H1 (cell line): ENCODE measurements at regions not wholly inside any gene's neighbourhood (a gene's known extent, or its start where the extent isn't known, plus 50 kb on each side); places are given as distances from the start of the nearest gene placed in this dataset.

Source experiments
- CREB1 ChIP-seq: IDR thresholded peaks from 2 replicates; pipeline ENCODE4 v1.6.1; 2012; ENCODE audit warnings: inconsistent platforms
- EP300 ChIP-seq, 2 experiments: IDR thresholded peaks; 1 replicate in 1 of 2; 2 replicates in 1 of 2; pipeline ENCODE4 v1.6.1; 2011 to 2012; ENCODE audit warnings: low read depth in 2 of 2, low read length in 2 of 2, mild to moderate bottlenecking in 2 of 2, borderline replicate concordance in 1 of 2, inconsistent platforms in 1 of 2, moderate library complexity in 1 of 2
- HDAC2 ChIP-seq, 2 experiments: fragments of 300-600 bp in 1 of 2; sonication (generic) in 1 of 2; IDR thresholded peaks; 2 replicates each; pipeline ENCODE4 v1.6.1; 2011 to 2012; ENCODE audit warnings: low read depth in 2 of 2, low read length in 2 of 2, mild to moderate bottlenecking in 2 of 2, moderate library complexity in 2 of 2, borderline replicate concordance in 1 of 2, inconsistent platforms in 1 of 2
- POLR2AphosphoS5 ChIP-seq: IDR thresholded peaks from 2 replicates; pipeline ENCODE4 v1.6.1; 2011; ENCODE audit warnings: low read depth, low read length
- RAD21 ChIP-seq, 2 experiments: IDR thresholded peaks in 1 of 2; conservative IDR thresholded peaks in 1 of 2; 2 replicates each; pipeline ENCODE4 v1.6.1; 2011; ENCODE audit warnings: low read depth in 2 of 2, low read length in 2 of 2, improper control_type of control experiment in 1 of 2, inconsistent platforms in 1 of 2, mild to moderate bottlenecking in 1 of 2, moderate library complexity in 1 of 2
- RBBP5 ChIP-seq: IDR thresholded peaks from 2 replicates; pipeline ENCODE4 v1.7.1; 2012; ENCODE audit warnings: low read depth, mild to moderate bottlenecking, inconsistent platforms, low read length, moderate library complexity, borderline replicate concordance
- SRF ChIP-seq: IDR thresholded peaks from 2 replicates; pipeline ENCODE4 v1.6.1; 2011; ENCODE audit warnings: mild to moderate bottlenecking, low read depth, low read length, moderate library complexity
- SUZ12 ChIP-seq: fragments of 200-600 bp; sonication (generic); IDR thresholded peaks from 2 replicates; pipeline ENCODE4 v1.6.1; 2012; ENCODE audit warnings: mild to moderate bottlenecking, inconsistent platforms, low read length, moderate library complexity, mixed read lengths
- TAF1 ChIP-seq: IDR thresholded peaks from 2 replicates; pipeline ENCODE4 v1.6.1; 2011; ENCODE audit warnings: mild to moderate bottlenecking, low read depth, low read length
- TAF7 ChIP-seq: optimal IDR thresholded peaks from 2 replicates; pipeline ENCODE3; 2011; ENCODE audit warnings: low read depth, mild to moderate bottlenecking, inconsistent platforms, low read length, moderate library complexity, borderline replicate concordance
- ZNF274 ChIP-seq: IDR thresholded peaks from 2 replicates; pipeline ENCODE4 v1.7.0; 2012; ENCODE audit warnings: low read length, borderline replicate concordance; ENCODE audit errors: extremely low read depth
- TF ChIP-seq, protein P1 (sequence below), 3 experiments: IDR thresholded peaks; 1 replicate in 2 of 3; 2 replicates in 1 of 3; pipeline versions ENCODE4 v1.5.1 to v1.6.1; 2011; ENCODE audit warnings: low read length in 3 of 3, mild to moderate bottlenecking in 3 of 3, inconsistent platforms in 2 of 3, low read depth in 1 of 3, moderate library complexity in 1 of 3; ENCODE audit not compliant: insufficient read depth in 1 of 3; ENCODE audit errors: control extremely low read depth in 1 of 3
- TF ChIP-seq, protein P2 (sequence below): IDR thresholded peaks from 2 replicates; pipeline ENCODE4 v1.6.1; 2012; ENCODE audit warnings: inconsistent platforms

DNA sequence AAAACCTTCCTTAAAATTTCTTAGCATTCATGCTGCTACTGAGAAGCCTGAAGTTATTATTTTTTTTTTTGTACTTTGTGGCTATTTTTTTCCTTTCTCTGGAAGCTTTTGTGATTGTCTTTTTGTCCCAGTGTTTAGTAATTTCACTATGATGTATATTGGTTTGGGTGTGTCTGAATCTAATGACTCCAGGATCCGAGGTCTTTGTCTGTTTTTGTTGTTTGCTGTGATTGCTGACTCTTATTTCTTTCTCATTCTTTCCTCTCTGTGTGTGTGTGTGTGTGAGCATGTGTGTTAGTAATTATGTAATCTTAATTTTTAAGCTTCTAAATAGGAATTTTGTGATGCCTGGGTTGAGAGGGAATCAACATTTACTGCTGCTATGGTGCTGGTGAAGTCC lies 152.0 kb downstream of the RAP2B start:
- TF ChIP-seq, protein P1, sequence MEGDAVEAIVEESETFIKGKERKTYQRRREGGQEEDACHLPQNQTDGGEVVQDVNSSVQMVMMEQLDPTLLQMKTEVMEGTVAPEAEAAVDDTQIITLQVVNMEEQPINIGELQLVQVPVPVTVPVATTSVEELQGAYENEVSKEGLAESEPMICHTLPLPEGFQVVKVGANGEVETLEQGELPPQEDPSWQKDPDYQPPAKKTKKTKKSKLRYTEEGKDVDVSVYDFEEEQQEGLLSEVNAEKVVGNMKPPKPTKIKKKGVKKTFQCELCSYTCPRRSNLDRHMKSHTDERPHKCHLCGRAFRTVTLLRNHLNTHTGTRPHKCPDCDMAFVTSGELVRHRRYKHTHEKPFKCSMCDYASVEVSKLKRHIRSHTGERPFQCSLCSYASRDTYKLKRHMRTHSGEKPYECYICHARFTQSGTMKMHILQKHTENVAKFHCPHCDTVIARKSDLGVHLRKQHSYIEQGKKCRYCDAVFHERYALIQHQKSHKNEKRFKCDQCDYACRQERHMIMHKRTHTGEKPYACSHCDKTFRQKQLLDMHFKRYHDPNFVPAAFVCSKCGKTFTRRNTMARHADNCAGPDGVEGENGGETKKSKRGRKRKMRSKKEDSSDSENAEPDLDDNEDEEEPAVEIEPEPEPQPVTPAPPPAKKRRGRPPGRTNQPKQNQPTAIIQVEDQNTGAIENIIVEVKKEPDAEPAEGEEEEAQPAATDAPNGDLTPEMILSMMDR (IDR thresholded peaks at IDR 0.05; ENCODE audit: control extremely low read depth in 1 of 3, insufficient read depth in 1 of 3, low read depth in 1 of 3, low read length in 3 of 3) = no peak
- no peak for TF ChIP-seq EP300 (IDR thresholded peaks at IDR 0.05; ENCODE audit: borderline replicate concordance in 1 of 2, low read depth in 2 of 2, low read length in 2 of 2)
- TF ChIP-seq RBBP5 = no peak
- TF ChIP-seq TAF1 = no peak
- no peak for TF ChIP-seq SUZ12
- no peak for TF ChIP-seq ZNF274
- TF ChIP-seq CREB1 = no peak
- no peak for TF ChIP-seq POLR2AphosphoS5
- TF ChIP-seq RAD21 (IDR thresholded peaks at IDR 0.05 in 1 of 2, conservative IDR thresholded peaks at IDR 0.05 in 1 of 2; ENCODE audit: low read depth in 2 of 2, low read length in 2 of 2) = no peak
- TF ChIP-seq HDAC2 (IDR thresholded peaks at IDR 0.05; ENCODE audit: borderline replicate concordance in 1 of 2, low read depth in 2 of 2, low read length in 2 of 2) = no peak
- TF ChIP-seq, protein P2, sequence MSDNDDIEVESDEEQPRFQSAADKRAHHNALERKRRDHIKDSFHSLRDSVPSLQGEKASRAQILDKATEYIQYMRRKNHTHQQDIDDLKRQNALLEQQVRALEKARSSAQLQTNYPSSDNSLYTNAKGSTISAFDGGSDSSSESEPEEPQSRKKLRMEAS = no peak
- no peak for TF ChIP-seq SRF
- no peak for TF ChIP-seq TAF7
